ENCODE measurements at regions not wholly inside any gene's neighbourhood (a gene's known extent, or its start where the extent isn't known, plus 50 kb on each side); places are given as distances from the start of the nearest gene placed in this dataset.

- no peaks in the 10 kb centered on the region for H3K4me1 ChIP-seq (ENCODE audit: insufficient read depth, low read length)
- WGBS (ENCODE audit: extremely low coverage, insufficient read length, low lambda C conversion rate), result no CpG with 5 or more reads among the region's 2 CpGs
- H2BK120ac ChIP-seq (ENCODE audit: low read depth, low read length, poor library complexity, severe bottlenecking), result no peak overlapping the region
- no peak overlapping the region for H3K27ac Mint-ChIP-seq
- no peak overlapping the region for H3T11ph ChIP-seq (ENCODE audit: low read length)
- no peaks in the 10 kb centered on the region for H3K4me1 Mint-ChIP-seq
- H3K79me1 ChIP-seq (ENCODE audit: insufficient read depth, low read depth, low read length, poor library complexity, severe bottlenecking), result no peaks in the 10 kb centered on the region
- H3K27me3 ChIP-seq (ENCODE audit: insufficient read depth, low read length), result no peaks in the 10 kb centered on the region
- H2BK12ac ChIP-seq (ENCODE audit: insufficient read length, low read depth, low read length), result no peak overlapping the region
- no peaks in the 10 kb centered on the region for H3K23me2 ChIP-seq (ENCODE audit: insufficient read length, low read depth, low read length, poor library complexity, severe bottlenecking)
- H3K14ac ChIP-seq (ENCODE audit: insufficient read depth, low read length), result no peak overlapping the region
- H3K4me3 Mint-ChIP-seq, result no peak overlapping the region
- no peak overlapping the region for H3K23ac ChIP-seq (ENCODE audit: insufficient read length, low read depth, low read length)
- no peaks in the 10 kb centered on the region for H3K27me3 Mint-ChIP-seq (ENCODE audit: low read depth)
- no peak overlapping the region for H3K56ac ChIP-seq (ENCODE audit: insufficient read length, low read depth, low read length)
- H2BK5ac ChIP-seq (ENCODE audit: insufficient read length, low read length), result no peak overlapping the region
- H3K4ac ChIP-seq (ENCODE audit: low read depth, low read length), result no peak overlapping the region
- no peaks in the 10 kb centered on the region for H3K9me3 ChIP-seq (ENCODE audit: control insufficient read depth, low read depth, low read length)
- no peak overlapping the region for H4K5ac ChIP-seq (ENCODE audit: insufficient read length, low read depth, low read length)
- H3K18ac ChIP-seq (ENCODE audit: insufficient read length, low read depth, low read length), result no peak overlapping the region
- no peak overlapping the region for H4K91ac ChIP-seq (ENCODE audit: insufficient read length, low read depth, low read length)
- H2BK20ac ChIP-seq (ENCODE audit: low read depth, low read length, poor library complexity, severe bottlenecking), result no peak overlapping the region
- no peaks in the 10 kb centered on the region for H4K20me1 ChIP-seq (ENCODE audit: control insufficient read depth, insufficient read depth, insufficient read length)
- H2AFZ ChIP-seq (ENCODE audit: low read length), result no peak overlapping the region
- no peak overlapping the region for H2BK15ac ChIP-seq (ENCODE audit: low read depth, low read length)
- H3K27ac ChIP-seq (ENCODE audit: insufficient read length, low read depth, low read length), result no peak overlapping the region
- H3K36me3 Mint-ChIP-seq (ENCODE audit: insufficient read depth in 1 of 3, low read depth in 3 of 3), result no peaks in the 10 kb centered on the region
- no peak overlapping the region for H3K9ac ChIP-seq (ENCODE audit: extremely low read depth, insufficient read length, low read length)
- no peaks in the 10 kb centered on the region for H3K9me3 Mint-ChIP-seq
- TF ChIP-seq, protein P1, sequence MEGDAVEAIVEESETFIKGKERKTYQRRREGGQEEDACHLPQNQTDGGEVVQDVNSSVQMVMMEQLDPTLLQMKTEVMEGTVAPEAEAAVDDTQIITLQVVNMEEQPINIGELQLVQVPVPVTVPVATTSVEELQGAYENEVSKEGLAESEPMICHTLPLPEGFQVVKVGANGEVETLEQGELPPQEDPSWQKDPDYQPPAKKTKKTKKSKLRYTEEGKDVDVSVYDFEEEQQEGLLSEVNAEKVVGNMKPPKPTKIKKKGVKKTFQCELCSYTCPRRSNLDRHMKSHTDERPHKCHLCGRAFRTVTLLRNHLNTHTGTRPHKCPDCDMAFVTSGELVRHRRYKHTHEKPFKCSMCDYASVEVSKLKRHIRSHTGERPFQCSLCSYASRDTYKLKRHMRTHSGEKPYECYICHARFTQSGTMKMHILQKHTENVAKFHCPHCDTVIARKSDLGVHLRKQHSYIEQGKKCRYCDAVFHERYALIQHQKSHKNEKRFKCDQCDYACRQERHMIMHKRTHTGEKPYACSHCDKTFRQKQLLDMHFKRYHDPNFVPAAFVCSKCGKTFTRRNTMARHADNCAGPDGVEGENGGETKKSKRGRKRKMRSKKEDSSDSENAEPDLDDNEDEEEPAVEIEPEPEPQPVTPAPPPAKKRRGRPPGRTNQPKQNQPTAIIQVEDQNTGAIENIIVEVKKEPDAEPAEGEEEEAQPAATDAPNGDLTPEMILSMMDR (conservative IDR thresholded peaks at IDR 0.05), result no peak
- no peak overlapping the region for H2AK5ac ChIP-seq (ENCODE audit: insufficient read length, low read length)
- no peak overlapping the region for H4K8ac ChIP-seq (replicated peaks; ENCODE audit: insufficient read length, low read depth, low read length)
- DNase-seq, result no peak
- no peak overlapping the region for H3K4me2 ChIP-seq (ENCODE audit: insufficient read depth, insufficient read length, low read length)
- no peaks in the 10 kb centered on the region for H3K79me2 ChIP-seq (ENCODE audit: insufficient read depth, low read length)
Observed at GRCh38 chr5:17816944-17817343, 182.7 kb downstream of the TAF11L14 start.

Measured in H9 (cell line).